Hepatocyte (in vitro differentiated cells): ENCODE measurements at regions not wholly inside any gene's neighbourhood (a gene's known extent, or its start where the extent isn't known, plus 50 kb on each side); places are given as distances from the start of the nearest gene placed in this dataset.

Experiments used
- CTCF ChIP-seq: fragments of 200-600 bp; sonication (generic); IDR thresholded peaks from 2 replicates; pipeline ENCODE4 v1.5.1; 2016; ENCODE audit warnings: antibody characterized with exemption, mild to moderate bottlenecking; ENCODE audit not compliant: poor library complexity
- EZH2 ChIP-seq: fragments of 200-600 bp; sonication (generic); IDR thresholded peaks from 2 replicates; pipeline ENCODE4 v1.6.1; 2016; ENCODE audit warnings: antibody characterized with exemption, mild to moderate bottlenecking, borderline replicate concordance

DNA sequence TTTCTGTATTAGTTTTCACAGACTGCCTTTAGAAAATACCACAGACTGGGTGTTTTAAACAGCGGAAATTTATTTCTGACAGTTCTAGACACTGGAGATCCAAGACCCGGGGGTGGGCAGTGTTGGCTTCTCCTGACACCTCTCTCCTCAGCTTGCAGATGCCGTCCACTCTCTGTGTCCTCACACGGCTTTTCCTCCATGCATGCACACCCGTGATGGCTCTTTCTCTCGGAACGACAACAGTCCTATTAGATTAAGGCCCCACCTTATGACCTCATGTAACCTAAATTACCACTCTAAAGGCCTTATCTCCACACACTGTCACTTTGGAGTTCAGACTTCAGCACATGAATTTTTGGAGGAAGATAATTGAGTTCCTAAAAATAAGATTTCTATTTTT lies 142.9 kb upstream of the VWC2 start:
- TF ChIP-seq CTCF (no peak), EZH2 (no peak)
